Left kidney (tissue), 1 donor: ENCODE measurements at regions not wholly inside any gene's neighbourhood (a gene's known extent, or its start where the extent isn't known, plus 50 kb on each side); places are given as distances from the start of the nearest gene placed in this dataset.
"Not testable (repeated sequence)": the region's sequence is repeated elsewhere in the genome, so short reads cannot be mapped to it uniquely, and the experiment has no call there.

Experiments
- DNase-seq: peaks from one replicate; pipeline ENCODE4 v3.0.0-alpha.2; 2013

DNA sequence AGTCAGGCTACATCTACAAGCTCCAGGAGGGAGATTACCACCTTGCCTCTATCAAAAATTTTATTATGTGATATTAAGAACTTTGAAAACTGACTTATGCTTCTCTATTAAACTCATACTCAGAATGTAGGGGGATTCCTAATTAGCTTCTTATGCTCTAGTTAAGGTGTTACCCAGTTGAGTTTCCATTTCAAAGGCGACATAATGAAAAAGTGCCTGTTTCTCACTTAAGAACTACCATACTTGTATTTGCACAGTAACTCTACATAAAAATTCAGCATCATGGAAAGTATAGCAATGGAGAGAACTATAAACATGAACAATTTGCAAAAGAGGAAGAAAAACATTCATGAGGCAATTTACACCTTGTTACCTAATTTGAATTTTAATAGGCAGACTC, 739.1 kb downstream of the ZPLD1 start:
- no peak for DNase-seq

DNA sequence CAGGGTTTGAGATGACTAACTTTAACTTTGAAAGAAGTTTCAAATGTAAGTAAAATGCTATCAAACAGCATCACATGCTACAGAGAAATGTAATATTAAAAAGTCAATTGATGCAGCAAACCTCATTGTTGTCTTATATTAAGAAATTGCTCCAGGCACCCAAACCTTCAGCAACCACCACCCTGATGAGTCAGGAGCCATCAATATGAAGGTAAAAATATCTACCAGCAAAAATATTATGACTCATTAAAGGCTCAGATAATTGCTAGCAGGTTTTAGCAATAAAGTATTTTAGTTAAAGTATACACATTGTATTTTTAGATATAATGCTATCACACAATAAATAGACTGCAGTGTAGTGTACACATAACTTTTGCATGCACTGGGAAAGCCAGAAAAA, 746.3 kb downstream of the ZPLD1 start:
- no peak for DNase-seq

DNA sequence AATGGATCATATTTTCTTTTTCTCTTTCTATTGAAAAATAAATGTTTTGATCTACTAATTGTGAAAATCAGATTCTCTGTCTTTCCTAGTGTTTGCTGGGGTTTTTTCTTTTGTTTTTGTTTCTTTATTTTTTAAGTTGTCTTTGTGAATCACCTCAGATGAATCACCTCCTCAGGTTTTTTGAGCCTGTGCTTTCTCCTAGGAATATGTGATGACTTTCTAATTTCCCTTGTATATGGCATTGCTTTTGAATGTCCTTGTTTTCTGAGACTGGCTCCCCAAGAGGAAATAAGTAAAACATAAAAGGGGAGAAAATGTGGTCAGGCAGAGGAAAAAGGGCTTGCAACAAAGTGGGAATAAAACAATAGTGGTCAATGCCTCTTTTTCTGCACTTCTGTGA, 750.0 kb downstream of the ZPLD1 start:
- no peak for DNase-seq

GRCh38 chr3:103189941-103190340, 755.1 kb downstream of the ZPLD1 start:
- DNase-seq, result no peak

- DNase-seq, result no peak
Observed at GRCh38 chr3:103195216-103195615, 760.4 kb downstream of the ZPLD1 start.

- no peak for DNase-seq
Observed at GRCh38 chr3:103203441-103203840, 768.6 kb downstream of the ZPLD1 start.

GRCh38 chr3:103210583-103210982, 775.8 kb downstream of the ZPLD1 start:
- DNase-seq, result no peak

DNA sequence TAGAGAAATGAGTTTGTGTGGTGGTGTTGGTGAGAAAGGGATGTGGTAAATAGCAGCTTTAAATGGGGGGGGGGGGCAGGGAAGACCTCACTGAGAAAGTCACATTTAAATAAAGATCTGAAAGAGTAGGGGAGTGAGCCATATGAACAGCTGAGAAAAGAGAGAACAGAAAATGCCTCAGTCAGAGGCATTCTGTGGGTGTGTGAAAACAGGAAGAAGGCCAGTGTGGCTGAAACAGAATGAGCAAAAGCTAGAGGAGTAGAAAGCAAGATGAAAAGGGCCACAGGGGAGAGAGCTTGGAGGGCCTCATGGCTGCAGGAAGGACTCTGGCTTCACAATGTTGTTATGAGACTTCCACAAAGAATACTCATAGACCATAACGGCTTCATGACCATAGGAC, 783.3 kb downstream of the ZPLD1 start:
- no peak for DNase-seq

DNA sequence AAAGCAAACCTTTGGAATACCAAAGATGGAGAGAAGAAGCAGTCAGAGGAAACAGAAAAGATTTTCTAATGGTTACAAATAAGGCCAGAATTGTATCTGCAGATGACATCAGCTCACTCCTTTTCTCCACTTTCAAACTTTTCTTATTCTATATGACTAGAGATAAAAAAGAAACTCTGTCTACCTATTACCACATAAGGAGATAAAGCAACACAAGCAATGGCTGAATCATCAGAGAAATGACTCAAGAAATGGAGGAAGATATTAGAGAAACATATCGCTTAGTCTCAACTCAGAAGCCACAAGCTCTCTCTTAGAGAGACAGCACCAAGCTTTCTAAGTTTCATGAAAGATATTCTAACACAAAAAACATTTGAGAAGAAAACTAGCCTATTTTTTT, 784.0 kb downstream of the ZPLD1 start:
- no peak for DNase-seq

DNA sequence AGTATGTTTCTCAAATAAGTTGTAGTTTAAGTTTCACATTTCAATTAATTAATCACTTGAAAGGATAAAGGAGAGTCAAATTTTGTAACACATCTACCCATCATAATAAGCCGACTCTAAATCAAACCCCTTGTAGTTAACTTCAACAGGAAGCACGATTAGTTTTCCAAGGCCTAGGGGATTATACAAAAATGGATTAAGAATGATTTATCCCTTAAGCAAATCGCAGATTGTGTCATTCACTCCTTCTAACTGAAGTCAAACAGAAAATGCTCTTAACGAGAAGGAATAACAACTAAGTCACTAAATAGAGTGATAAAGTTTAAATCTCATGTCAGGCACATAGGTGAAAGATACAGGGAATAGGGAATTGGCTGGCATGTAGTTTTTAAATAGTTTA, 792.8 kb downstream of the ZPLD1 start:
- no peak for DNase-seq

GRCh38 chr3:103247459-103247858, 812.6 kb downstream of the ZPLD1 start:
- DNase-seq, result no peak

- DNase-seq, result not testable (repeated sequence)
Observed at GRCh38 chr3:103254827-103255226, 820.0 kb downstream of the ZPLD1 start.

- DNase-seq, result no peak
Observed at GRCh38 chr3:103269287-103269686, 834.5 kb downstream of the ZPLD1 start.

GRCh38 chr3:103271575-103271974, 836.8 kb downstream of the ZPLD1 start:
- DNase-seq, result no peak

DNA sequence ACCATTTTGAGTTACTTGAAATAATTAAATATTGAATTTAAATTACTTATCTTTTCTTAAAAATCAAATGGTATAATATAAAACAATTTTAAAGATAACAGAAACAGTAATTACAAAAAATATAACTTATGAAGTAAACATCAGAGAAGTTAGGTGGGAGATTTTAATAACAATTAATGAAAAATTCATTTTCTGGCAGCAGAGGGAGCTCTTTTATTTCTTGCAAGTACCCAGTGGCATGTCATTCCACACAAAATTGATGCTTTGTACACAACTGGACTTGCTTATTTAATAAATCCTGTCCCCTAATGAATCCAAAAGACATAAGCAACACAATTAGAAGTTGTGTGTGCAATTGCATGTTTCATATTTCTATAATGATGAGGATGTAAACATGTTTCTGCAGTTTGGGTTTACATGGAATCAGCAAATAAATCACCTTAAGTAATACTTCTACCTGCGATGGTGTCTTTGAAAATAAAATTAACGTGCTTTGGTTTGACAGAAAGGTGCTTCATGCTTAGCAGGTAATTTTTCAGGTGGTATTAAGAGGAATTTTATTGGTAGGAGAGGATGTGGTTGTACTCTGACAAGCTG, 861.3 kb downstream of the ZPLD1 start:
- DNase-seq, result peak; percentile 34

GRCh38 chr3:103297502-103297901, 862.7 kb downstream of the ZPLD1 start:
- DNase-seq, result not testable (repeated sequence)

DNA sequence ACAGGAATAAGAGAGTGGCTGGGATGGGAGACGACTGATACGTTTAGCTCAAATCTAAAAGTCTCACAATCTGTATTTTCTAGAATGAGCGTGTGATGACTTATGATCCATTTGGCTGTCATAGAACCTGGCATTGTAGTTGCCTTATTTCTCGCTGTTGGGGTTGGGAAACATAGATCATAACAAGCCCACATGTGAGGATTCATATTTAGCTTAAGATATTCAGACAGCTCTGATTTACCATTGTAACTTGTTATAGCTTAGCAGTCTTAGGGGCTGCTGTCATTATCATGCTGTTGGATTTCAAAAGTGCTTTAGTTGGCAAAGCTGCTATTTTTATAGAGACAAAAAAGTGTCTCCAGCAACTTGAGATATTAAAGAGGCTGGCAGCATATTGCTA, 871.3 kb downstream of the ZPLD1 start:
- DNase-seq, result no peak

GRCh38 chr3:103308921-103309320, 874.1 kb downstream of the ZPLD1 start:
- no peak for DNase-seq

- DNase-seq, result no peak
Observed at GRCh38 chr3:103319912-103320311, 885.1 kb downstream of the ZPLD1 start.

GRCh38 chr3:103337179-103337845, 902.5 kb downstream of the ZPLD1 start:
- no peak for DNase-seq

DNA sequence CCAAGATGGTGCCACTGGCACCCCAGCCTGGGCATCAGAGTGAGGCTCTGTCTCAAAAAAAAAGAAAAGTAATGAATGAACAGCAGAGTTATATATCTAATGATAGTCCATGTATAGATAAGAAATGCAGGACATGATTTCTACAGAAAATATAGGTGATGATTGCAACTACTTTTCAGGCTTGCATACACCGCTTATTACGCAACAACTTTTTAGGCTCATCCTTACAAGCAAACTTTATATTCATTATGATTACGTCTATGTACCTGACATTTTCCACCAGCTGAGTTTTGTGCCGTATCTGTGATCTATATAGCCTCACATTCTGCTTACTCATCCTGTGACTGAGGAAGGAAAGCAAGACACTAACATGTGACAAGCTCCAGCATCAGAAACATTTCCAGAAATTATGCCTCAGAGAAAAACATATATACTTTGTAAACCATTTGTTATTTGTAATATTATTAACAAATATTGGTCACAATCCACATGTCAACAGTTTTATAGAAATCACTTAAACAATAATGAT, 906.3 kb downstream of the ZPLD1 start:
- DNase-seq, result no peak

DNA sequence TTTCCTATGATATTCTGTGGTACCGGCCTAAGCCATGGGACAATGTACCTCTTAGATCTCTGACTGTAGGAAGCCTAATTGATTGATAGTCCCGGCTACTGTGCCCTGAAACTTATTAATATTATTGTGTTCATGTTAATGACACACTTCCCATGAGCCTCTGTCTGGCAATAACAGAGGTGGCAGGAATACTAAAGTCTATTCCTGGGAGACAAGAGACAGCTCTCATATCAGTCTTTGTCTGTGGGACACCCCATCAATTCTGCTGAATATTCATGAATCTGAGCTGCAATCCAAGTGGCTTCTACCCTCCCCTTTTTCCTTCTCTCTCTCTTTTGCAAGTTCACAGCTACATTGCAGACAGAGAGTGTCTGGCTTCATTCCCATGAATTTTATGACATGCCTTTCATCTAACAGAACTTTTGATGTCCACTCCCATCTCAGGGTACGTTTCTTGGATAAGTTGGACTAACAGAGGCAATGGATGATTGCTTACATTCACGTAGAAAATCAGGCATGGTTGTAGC, 907.5 kb downstream of the ZPLD1 start:
- no peak for DNase-seq

DNA sequence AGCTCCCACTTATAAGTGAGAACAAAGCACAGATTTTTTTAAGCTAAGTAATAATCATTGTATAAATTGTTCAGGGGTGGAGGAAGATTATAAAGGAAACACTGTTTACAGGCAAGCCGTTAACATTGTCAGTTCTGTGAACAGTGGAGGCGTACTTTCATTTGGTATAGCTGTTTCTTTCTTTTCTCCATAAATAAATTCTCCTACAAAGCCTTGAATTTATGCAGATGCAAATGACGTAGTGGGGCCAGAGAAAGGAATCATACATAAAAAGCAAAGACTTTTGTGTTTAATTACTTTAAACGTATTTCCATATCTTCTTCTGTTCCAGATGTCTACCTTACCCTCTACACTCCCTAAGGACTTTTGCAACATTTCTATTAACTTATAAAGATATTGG, 914.9 kb downstream of the ZPLD1 start:
- no peak for DNase-seq

- DNase-seq, result no peak
Observed at GRCh38 chr3:103365467-103365866, 930.7 kb downstream of the ZPLD1 start.
